ENCODE measurements at regions not wholly inside any gene's neighbourhood (a gene's known extent, or its start where the extent isn't known, plus 50 kb on each side); places are given as distances from the start of the nearest gene placed in this dataset.
A peak's percentile ranks its signal among the peaks of the same experiment; 100 is the strongest.

- in situ Hi-C loops (cut with HindIII; ENCODE audit: low pct_unique_long_range_greater_than_20kb, low sequenced_read_pairs), result no loop called here
- DNase-seq (ENCODE audit: low read depth, low spot score), result no peak
Observed at GRCh38 chr11:25876456-25876965, 455.4 kb upstream of the ANO3 start.

- in situ Hi-C loops (cut with HindIII; ENCODE audit: low pct_unique_long_range_greater_than_20kb, low sequenced_read_pairs), result no loop called here
- DNase-seq (ENCODE audit: low read depth, low spot score), result no peak
Observed at GRCh38 chr11:25886036-25886435, 445.9 kb upstream of the ANO3 start.

GRCh38 chr11:25890626-25891260 lies 441.2 kb upstream of the ANO3 start:
- no peak for DNase-seq (ENCODE audit: low read depth, low spot score)
- in situ Hi-C loops (cut with HindIII; ENCODE audit: low pct_unique_long_range_greater_than_20kb, low sequenced_read_pairs), result no loop called here

GRCh38 chr11:25891960-25892359 lies 440.0 kb upstream of the ANO3 start:
- in situ Hi-C loops (cut with HindIII; ENCODE audit: low pct_unique_long_range_greater_than_20kb, low sequenced_read_pairs), result no loop called here
- DNase-seq (ENCODE audit: low read depth, low spot score), result no peak

- peak; percentile 60 for DNase-seq (ENCODE audit: low read depth, low spot score)
- in situ Hi-C loops (cut with HindIII; ENCODE audit: low pct_unique_long_range_greater_than_20kb, low sequenced_read_pairs), result no loop called here
Observed at GRCh38 chr11:25899617-25900160, 432.2 kb upstream of the ANO3 start.

- in situ Hi-C loops (cut with HindIII; ENCODE audit: low pct_unique_long_range_greater_than_20kb, low sequenced_read_pairs), result no loop called here
- DNase-seq (ENCODE audit: low read depth, low spot score), result no peak
Observed at GRCh38 chr11:25900814-25901213, 431.1 kb upstream of the ANO3 start.

GRCh38 chr11:25901415-25901814 lies 430.5 kb upstream of the ANO3 start:
- in situ Hi-C loops (cut with HindIII; ENCODE audit: low pct_unique_long_range_greater_than_20kb, low sequenced_read_pairs), result no loop called here
- no peak for DNase-seq (ENCODE audit: low read depth, low spot score)

GRCh38 chr11:25902476-25902875 lies 429.5 kb upstream of the ANO3 start:
- in situ Hi-C loops (cut with HindIII; ENCODE audit: low pct_unique_long_range_greater_than_20kb, low sequenced_read_pairs), result no loop called here
- DNase-seq (ENCODE audit: low read depth, low spot score), result no peak

- in situ Hi-C loops (cut with HindIII; ENCODE audit: low pct_unique_long_range_greater_than_20kb, low sequenced_read_pairs), result no loop called here
- DNase-seq (ENCODE audit: low read depth, low spot score), result no peak
Observed at GRCh38 chr11:25908726-25909125, 423.2 kb upstream of the ANO3 start.

- in situ Hi-C loops (cut with HindIII; ENCODE audit: low pct_unique_long_range_greater_than_20kb, low sequenced_read_pairs), result no loop called here
- DNase-seq (ENCODE audit: low read depth, low spot score), result no peak
Observed at GRCh38 chr11:25910086-25910485, 421.8 kb upstream of the ANO3 start.

GRCh38 chr11:25920356-25920755 lies 411.6 kb upstream of the ANO3 start:
- DNase-seq (ENCODE audit: low read depth, low spot score), result no peak
- in situ Hi-C loops (cut with HindIII; ENCODE audit: low pct_unique_long_range_greater_than_20kb, low sequenced_read_pairs), result no loop called here

GRCh38 chr11:25924586-25924985 lies 407.3 kb upstream of the ANO3 start:
- no peak for DNase-seq (ENCODE audit: low read depth, low spot score)
- in situ Hi-C loops (cut with HindIII; ENCODE audit: low pct_unique_long_range_greater_than_20kb, low sequenced_read_pairs), result no loop called here

GRCh38 chr11:25925359-25925758 lies 406.6 kb upstream of the ANO3 start:
- in situ Hi-C loops (cut with HindIII; ENCODE audit: low pct_unique_long_range_greater_than_20kb, low sequenced_read_pairs), result no loop called here
- no peak for DNase-seq (ENCODE audit: low read depth, low spot score)

- in situ Hi-C loops (cut with HindIII; ENCODE audit: low pct_unique_long_range_greater_than_20kb, low sequenced_read_pairs), result no loop called here
- DNase-seq (ENCODE audit: low read depth, low spot score), result no peak
Observed at GRCh38 chr11:25927411-25927953, 404.4 kb upstream of the ANO3 start.

- no peak for DNase-seq (ENCODE audit: low read depth, low spot score)
- in situ Hi-C loops (cut with HindIII; ENCODE audit: low pct_unique_long_range_greater_than_20kb, low sequenced_read_pairs), result no loop called here
Observed at GRCh38 chr11:25928076-25928475, 403.9 kb upstream of the ANO3 start.

GRCh38 chr11:25938952-25939351 lies 393.0 kb upstream of the ANO3 start:
- DNase-seq (ENCODE audit: low read depth, low spot score), result no peak
- in situ Hi-C loops (cut with HindIII; ENCODE audit: low pct_unique_long_range_greater_than_20kb, low sequenced_read_pairs), result no loop called here

GRCh38 chr11:25939691-25940090 lies 392.2 kb upstream of the ANO3 start:
- no peak for DNase-seq (ENCODE audit: low read depth, low spot score)
- in situ Hi-C loops (cut with HindIII; ENCODE audit: low pct_unique_long_range_greater_than_20kb, low sequenced_read_pairs), result no loop called here

GRCh38 chr11:25941353-25941752 lies 390.6 kb upstream of the ANO3 start:
- in situ Hi-C loops (cut with HindIII; ENCODE audit: low pct_unique_long_range_greater_than_20kb, low sequenced_read_pairs), result no loop called here
- no peak for DNase-seq (ENCODE audit: low read depth, low spot score)

- in situ Hi-C loops (cut with HindIII; ENCODE audit: low pct_unique_long_range_greater_than_20kb, low sequenced_read_pairs), result no loop called here
- no peak for DNase-seq (ENCODE audit: low read depth, low spot score)
Observed at GRCh38 chr11:25943031-25943430, 388.9 kb upstream of the ANO3 start.
